ENCODE measurements at regions not wholly inside any gene's neighbourhood (a gene's known extent, or its start where the extent isn't known, plus 50 kb on each side); places are given as distances from the start of the nearest gene placed in this dataset.

DNA sequence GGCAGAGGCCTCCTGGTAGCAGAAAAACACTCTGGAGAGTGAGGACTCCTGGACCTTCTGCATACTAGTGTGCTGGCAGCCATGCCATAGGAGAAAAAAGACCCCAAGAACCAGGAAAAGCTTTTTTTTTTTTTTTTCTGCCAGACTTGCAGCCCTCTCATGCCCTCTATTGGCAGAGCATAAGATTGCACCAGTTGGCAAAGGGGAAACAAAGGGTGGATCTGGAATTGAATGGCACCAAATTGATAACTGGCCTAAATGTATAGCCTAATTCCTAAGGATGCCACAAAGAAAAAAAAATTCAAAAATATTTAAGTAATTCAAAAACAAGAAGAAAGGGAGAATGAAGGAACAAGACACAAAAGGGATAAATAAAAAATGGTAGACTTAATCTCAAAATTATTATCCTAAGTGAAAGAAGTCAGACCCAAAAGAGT lies 112.5 kb upstream of the GHITM start:
- H3K36me3 Mint-ChIP-seq, result peaks cover 0 to 6% (median 0%) of the 10 kb centered on the region in 5 donors
- no peaks in the 10 kb centered on the region for H3K4me1 Mint-ChIP-seq
- H3K27me3 ChIP-seq (ENCODE audit: control insufficient read depth in 2 of 2, insufficient read depth in 2 of 2, low read length in 2 of 2), result no peaks in the 10 kb centered on the region

DNA sequence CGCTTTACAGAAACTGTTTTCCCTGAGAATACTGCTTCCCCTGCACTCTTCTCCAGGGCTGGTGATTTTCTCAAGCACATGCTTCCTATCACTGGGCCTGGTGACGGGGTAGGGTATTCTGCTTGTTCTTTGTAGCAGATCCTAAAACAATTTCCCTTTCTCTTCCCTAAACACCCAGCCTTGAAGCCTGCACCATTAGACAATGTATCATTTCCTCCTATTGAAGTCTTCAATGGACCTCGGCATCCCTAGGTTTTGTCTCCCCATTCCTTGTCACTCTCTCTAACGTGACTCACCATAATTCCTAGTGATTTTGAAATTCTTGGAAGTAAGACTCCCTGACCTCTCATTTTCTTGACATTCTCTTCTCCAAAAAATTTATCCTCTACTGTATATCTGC lies 109.5 kb upstream of the GHITM start:
- intact Hi-C loops (cut with micrococcal nuclease), result no loop called here
- DNase-seq (no peak), ATAC-seq (no peak)
- Histone ChIP-seq H3K27me3 (ENCODE audit: control insufficient read depth in 2 of 2, insufficient read depth in 2 of 2, low read length in 2 of 2) (no peaks in the 10 kb centered on the region), H3K9me3 (ENCODE audit: control insufficient read depth in 2 of 3, low read length in 3 of 3) (no peaks in the 10 kb centered on the region), H3K4me3 (ENCODE audit: low read length) (no peak overlapping the region), H3K27ac (ENCODE audit: low read depth, low read length) (no peak overlapping the region), H3K36me3 (ENCODE audit: control insufficient read depth in 2 of 3, insufficient read depth in 3 of 3, low read length in 3 of 3) (no peaks in the 10 kb centered on the region), H3K4me1 (ENCODE audit: control insufficient read depth in 2 of 2, insufficient read depth in 2 of 2, low read length in 2 of 2) (no peaks in the 10 kb centered on the region)
- H3K4me1 Mint-ChIP-seq, result no peaks in the 10 kb centered on the region
- peaks cover 0 to 4% (median 0%) of the 10 kb centered on the region in 5 donors for H3K27me3 Mint-ChIP-seq
- H3K9me3 Mint-ChIP-seq, result peaks cover 0 to 16% (median 0%) of the 10 kb centered on the region in 11 donors
- H3K36me3 Mint-ChIP-seq, result no peaks in the 10 kb centered on the region
- H3K4me3 Mint-ChIP-seq, result no peak overlapping the region
- no peak overlapping the region for H3K27ac Mint-ChIP-seq
- ChIA-PET POLR2A (no interaction called here), CTCF (no interaction called here)

More for the DNA sequence above, 112.5 kb upstream of the GHITM start:
- intact Hi-C loops (cut with micrococcal nuclease), result no loop called here
- Mint-ChIP-seq H3K4me3 (no peak overlapping the region), H3K9me3 (peaks cover 0 to 32% (median 14%) of the 10 kb centered on the region in 11 donors), H3K27me3 (peaks cover 0 to 6% (median 0%) of the 10 kb centered on the region in 5 donors), H3K27ac (no peak overlapping the region)
- ChIA-PET CTCF (no interaction called here), POLR2A (no interaction called here)
- DNase-seq, result no peak
- no peaks in the 10 kb centered on the region for H3K4me1 ChIP-seq (ENCODE audit: control insufficient read depth in 2 of 2, insufficient read depth in 2 of 2, low read length in 2 of 2)
- no peaks in the 10 kb centered on the region for H3K36me3 ChIP-seq (ENCODE audit: control insufficient read depth in 2 of 3, insufficient read depth in 3 of 3, low read length in 3 of 3)
- H3K9me3 ChIP-seq (ENCODE audit: control insufficient read depth in 2 of 3, low read length in 3 of 3), result no peaks in the 10 kb centered on the region
- no peak overlapping the region for H3K27ac ChIP-seq (ENCODE audit: low read depth, low read length)
- H3K4me3 ChIP-seq (ENCODE audit: low read length), result no peak overlapping the region
- ATAC-seq, result no peak

DNA sequence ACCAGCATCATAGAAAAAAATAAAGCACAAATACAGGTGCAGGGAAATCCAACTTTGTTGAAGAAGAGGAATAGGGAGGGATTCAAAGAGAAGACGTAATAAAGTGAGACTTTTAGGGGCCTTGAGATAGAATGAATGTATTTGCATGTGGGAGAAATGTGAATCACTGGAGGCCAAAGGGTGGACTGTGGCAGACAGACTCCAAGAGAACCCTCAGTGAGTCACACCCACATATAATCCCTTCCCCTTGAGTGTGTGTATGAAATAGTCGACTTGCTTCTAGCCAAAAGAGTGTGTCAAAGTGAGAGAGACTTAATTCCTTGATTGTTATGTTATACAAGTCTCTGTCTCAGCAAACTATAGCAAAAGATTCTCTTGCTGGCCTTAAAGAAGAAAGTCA lies 101.3 kb upstream of the GHITM start:
- Mint-ChIP-seq H3K27ac (no peak overlapping the region), H3K9me3 (peaks cover 0 to 11% (median 0%) of the 10 kb centered on the region in 11 donors), H3K4me3 (no peak overlapping the region), H3K27me3 (peaks cover 2 to 37% (median 23%) of the 10 kb centered on the region in 5 donors), H3K4me1 (no peaks in the 10 kb centered on the region), H3K36me3 (no peaks in the 10 kb centered on the region)
- DNase-seq (no peak), ATAC-seq (no peak)
- POLR2A ChIA-PET, result no interaction called here
- Histone ChIP-seq H3K27ac (ENCODE audit: low read depth, low read length) (no peak overlapping the region), H3K9me3 (ENCODE audit: control insufficient read depth in 2 of 3, low read length in 3 of 3) (no peaks in the 10 kb centered on the region), H3K4me1 (ENCODE audit: control insufficient read depth in 2 of 2, insufficient read depth in 2 of 2, low read length in 2 of 2) (no peaks in the 10 kb centered on the region), H3K4me3 (ENCODE audit: low read length) (no peak overlapping the region), H3K36me3 (ENCODE audit: control insufficient read depth in 2 of 3, insufficient read depth in 3 of 3, low read length in 3 of 3) (no peaks in the 10 kb centered on the region), H3K27me3 (ENCODE audit: control insufficient read depth in 2 of 2, insufficient read depth in 2 of 2, low read length in 2 of 2) (peaks cover 0 to 2% of the 10 kb centered on the region in 2 donors)
- CTCF ChIA-PET, result no interaction called here
- intact Hi-C loops (cut with micrococcal nuclease), result no loop called here

DNA sequence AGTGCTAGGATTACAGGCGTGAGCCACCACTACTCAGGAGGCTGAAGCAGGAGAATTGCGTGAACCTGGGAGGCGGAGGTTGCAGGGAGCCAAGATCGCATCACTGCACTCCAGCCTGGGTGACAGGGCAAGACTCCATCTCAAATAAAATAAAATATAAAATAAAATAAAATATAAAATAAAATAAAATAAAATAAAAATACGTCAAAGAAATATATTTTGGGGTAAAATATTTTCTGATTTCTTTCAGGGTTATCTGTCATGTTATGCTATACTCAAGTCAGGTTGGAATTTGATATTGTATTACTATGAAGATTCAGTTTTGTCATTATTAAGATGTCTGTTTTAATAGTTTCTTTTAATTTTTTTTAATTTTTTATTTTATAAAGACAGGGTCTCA lies 99.4 kb upstream of the GHITM start:
- Histone ChIP-seq H3K4me3 (ENCODE audit: low read length) (no peak overlapping the region), H3K27me3 (ENCODE audit: control insufficient read depth in 2 of 2, insufficient read depth in 2 of 2, low read length in 2 of 2) (peaks cover 0 to 2% of the 10 kb centered on the region in 2 donors), H3K36me3 (ENCODE audit: control insufficient read depth in 2 of 3, insufficient read depth in 3 of 3, low read length in 3 of 3) (no peaks in the 10 kb centered on the region), H3K9me3 (ENCODE audit: control insufficient read depth in 2 of 3, low read length in 3 of 3) (no peaks in the 10 kb centered on the region), H3K27ac (ENCODE audit: low read depth, low read length) (no peak overlapping the region), H3K4me1 (ENCODE audit: control insufficient read depth in 2 of 2, insufficient read depth in 2 of 2, low read length in 2 of 2) (no peaks in the 10 kb centered on the region)
- ATAC-seq (no peak), DNase-seq (no peak)
- Mint-ChIP-seq H3K9me3 (peaks cover 0 to 10% (median 0%) of the 10 kb centered on the region in 11 donors), H3K27me3 (peaks cover 2 to 37% (median 20%) of the 10 kb centered on the region in 5 donors), H3K4me1 (no peaks in the 10 kb centered on the region), H3K4me3 (no peak overlapping the region), H3K36me3 (no peaks in the 10 kb centered on the region), H3K27ac (no peak overlapping the region)
- intact Hi-C loops (cut with micrococcal nuclease), result no loop called here
- ChIA-PET CTCF (no interaction called here), POLR2A (no interaction called here)

DNA sequence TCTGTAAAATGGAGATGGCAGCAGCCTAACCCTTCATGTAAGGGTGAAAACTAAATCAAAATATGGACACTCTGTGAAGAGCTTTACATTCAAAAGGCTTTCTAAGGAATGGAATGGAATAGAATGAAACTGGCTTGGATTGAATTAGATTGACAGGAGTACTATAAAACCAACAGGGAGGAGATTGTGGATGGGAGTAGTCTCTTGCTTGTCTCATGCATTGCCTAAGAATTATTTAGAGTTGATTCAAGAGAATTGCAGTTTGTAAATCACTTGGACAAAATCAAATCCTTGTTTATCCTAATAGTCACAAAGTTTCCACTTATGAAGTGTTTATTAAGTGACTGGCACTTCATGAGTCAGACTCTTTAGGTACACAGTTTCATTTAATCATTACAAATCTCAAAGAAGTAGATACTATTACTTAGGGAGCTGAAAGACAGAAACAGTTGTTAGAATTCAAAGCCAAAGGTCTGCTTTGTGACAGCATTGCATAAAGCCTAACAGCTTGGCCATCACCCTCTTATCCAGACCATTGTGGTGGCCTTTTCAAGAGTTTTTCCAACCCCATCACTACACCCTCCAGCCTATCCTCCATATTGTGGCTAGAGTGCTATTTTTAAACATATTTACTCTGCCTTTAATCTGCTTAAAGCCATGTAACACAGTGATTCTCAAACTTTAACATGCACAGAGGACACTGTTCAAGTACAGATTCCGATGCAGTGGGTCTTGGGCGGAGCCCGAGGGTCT lies 91.9 kb upstream of the GHITM start:
- no peak for DNase-seq
- Histone ChIP-seq H3K27me3 (ENCODE audit: control insufficient read depth in 2 of 2, insufficient read depth in 2 of 2, low read length in 2 of 2) (no peaks in the 10 kb centered on the region), H3K9me3 (ENCODE audit: control insufficient read depth in 2 of 3, low read length in 3 of 3) (no peaks in the 10 kb centered on the region), H3K4me3 (ENCODE audit: low read length) (no peak overlapping the region), H3K4me1 (ENCODE audit: control insufficient read depth in 2 of 2, insufficient read depth in 2 of 2, low read length in 2 of 2) (no peaks in the 10 kb centered on the region), H3K36me3 (ENCODE audit: control insufficient read depth in 2 of 3, insufficient read depth in 3 of 3, low read length in 3 of 3) (no peaks in the 10 kb centered on the region), H3K27ac (ENCODE audit: low read depth, low read length) (no peak overlapping the region)
- no peak overlapping the region for H3K27ac Mint-ChIP-seq
- POLR2A ChIA-PET, result no interaction called here
- H3K9me3 Mint-ChIP-seq, result peaks cover 3 to 29% (median 11%) of the 10 kb centered on the region in 11 donors
- ATAC-seq, result no peak
- no peak overlapping the region for H3K4me3 Mint-ChIP-seq
- H3K27me3 Mint-ChIP-seq, result peaks cover 5 to 36% (median 23%) of the 10 kb centered on the region in 5 donors
- peaks cover 0 to 9% (median 0%) of the 10 kb centered on the region in 5 donors for H3K36me3 Mint-ChIP-seq
- H3K4me1 Mint-ChIP-seq, result no peaks in the 10 kb centered on the region
- CTCF ChIA-PET, result no interaction called here
- intact Hi-C loops (cut with micrococcal nuclease), result no loop called here

- H3K4me1 ChIP-seq (ENCODE audit: control insufficient read depth in 2 of 2, insufficient read depth in 2 of 2, low read length in 2 of 2), result no peaks in the 10 kb centered on the region
- Mint-ChIP-seq H3K27ac (no peak overlapping the region), H3K4me3 (no peak overlapping the region), H3K9me3 (peaks cover 3 to 29% (median 11%) of the 10 kb centered on the region in 11 donors), H3K27me3 (peaks cover 5 to 45% (median 26%) of the 10 kb centered on the region in 5 donors), H3K36me3 (peaks cover 0 to 9% (median 0%) of the 10 kb centered on the region in 5 donors), H3K4me1 (no peaks in the 10 kb centered on the region)
- intact Hi-C loops (cut with micrococcal nuclease), result no loop called here
- H3K27me3 ChIP-seq (ENCODE audit: control insufficient read depth in 2 of 2, insufficient read depth in 2 of 2, low read length in 2 of 2), result no peaks in the 10 kb centered on the region
- CTCF ChIA-PET, result no interaction called here
- POLR2A ChIA-PET, result no interaction called here
- H3K9me3 ChIP-seq (ENCODE audit: control insufficient read depth in 2 of 3, low read length in 3 of 3), result no peaks in the 10 kb centered on the region
- no peak overlapping the region for H3K27ac ChIP-seq (ENCODE audit: low read depth, low read length)
- H3K36me3 ChIP-seq (ENCODE audit: control insufficient read depth in 2 of 3, insufficient read depth in 3 of 3, low read length in 3 of 3), result no peaks in the 10 kb centered on the region
- no peak overlapping the region for H3K4me3 ChIP-seq (ENCODE audit: low read length)
- DNase-seq, result no peak
- ATAC-seq, result no peak
Observed at GRCh38 chr10:84049645-84050011, 89.7 kb upstream of the GHITM start.

GRCh38 chr10:84053626-84054025 lies 85.7 kb upstream of the GHITM start:
- POLR2A ChIA-PET, result no interaction called here
- Histone ChIP-seq H3K36me3 (ENCODE audit: control insufficient read depth in 2 of 3, insufficient read depth in 3 of 3, low read length in 3 of 3) (no peaks in the 10 kb centered on the region), H3K4me1 (ENCODE audit: control insufficient read depth in 2 of 2, insufficient read depth in 2 of 2, low read length in 2 of 2) (no peaks in the 10 kb centered on the region), H3K27me3 (ENCODE audit: control insufficient read depth in 2 of 2, insufficient read depth in 2 of 2, low read length in 2 of 2) (no peaks in the 10 kb centered on the region), H3K9me3 (ENCODE audit: control insufficient read depth in 2 of 3, low read length in 3 of 3) (no peaks in the 10 kb centered on the region), H3K4me3 (ENCODE audit: low read length) (no peak overlapping the region), H3K27ac (ENCODE audit: low read depth, low read length) (no peak overlapping the region)
- Mint-ChIP-seq H3K27me3 (peaks cover 3 to 39% (median 13%) of the 10 kb centered on the region in 5 donors), H3K4me3 (no peak overlapping the region), H3K9me3 (peaks cover 0 to 11% (median 5%) of the 10 kb centered on the region in 11 donors), H3K27ac (no peak overlapping the region), H3K4me1 (no peaks in the 10 kb centered on the region), H3K36me3 (peaks cover 0 to 5% (median 0%) of the 10 kb centered on the region in 5 donors)
- DNase-seq, result no peak
- CTCF ChIA-PET, result no interaction called here
- ATAC-seq, result no peak
- intact Hi-C loops (cut with micrococcal nuclease), result no loop called here

Measured in naive thymus-derived CD4-positive, alpha-beta T cell (primary cell).